Stimulated activated CD4-positive, alpha-beta T cell treated with anti-CD3 and anti-CD28 coated beads, Interleukin-1b, Interleukin-23, amount 100 ng/mL, for 1 hour (primary cell): ENCODE measurements at regions not wholly inside any gene's neighbourhood (a gene's known extent, or its start where the extent isn't known, plus 50 kb on each side); places are given as distances from the start of the nearest gene placed in this dataset.
A peak's percentile ranks its signal among the peaks of the same experiment; 100 is the strongest.
"Not testable (repeated sequence)": the region's sequence is repeated elsewhere in the genome, so short reads cannot be mapped to it uniquely, and the experiment has no call there.

ENCODE experiments used
- DNase-seq, 2 donors: peaks; one replicate each; pipeline ENCODE4 v3.0.0-alpha.2; 2020; ENCODE audit warnings: low read depth in 2 of 2

DNA sequence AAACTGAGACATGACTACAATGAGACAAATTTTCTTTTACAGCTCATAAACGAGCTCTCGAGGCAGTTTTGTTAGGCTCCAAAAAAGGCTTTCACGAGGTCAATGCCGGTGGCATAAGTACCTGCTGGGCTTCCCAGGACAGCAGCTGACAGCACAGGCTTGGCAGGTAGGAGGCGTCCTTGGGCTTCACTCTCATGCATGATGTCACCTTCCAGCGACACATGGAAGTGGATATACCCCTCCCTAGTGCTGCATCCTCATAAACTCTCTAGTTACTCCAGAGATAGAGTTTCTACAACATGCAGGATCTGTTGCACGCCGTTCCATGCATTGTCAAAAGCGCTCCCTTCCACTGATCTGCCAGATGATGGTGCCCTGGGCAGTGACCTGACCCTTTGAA is 112.5 kb upstream of the PAXBP1 start:
- no peak for DNase-seq

GRCh38 chr21:32886339-32886738 is 114.8 kb upstream of the PAXBP1 start:
- no peak for DNase-seq

GRCh38 chr21:32887026-32887425 is 115.5 kb upstream of the PAXBP1 start:
- DNase-seq, result no peak

DNA sequence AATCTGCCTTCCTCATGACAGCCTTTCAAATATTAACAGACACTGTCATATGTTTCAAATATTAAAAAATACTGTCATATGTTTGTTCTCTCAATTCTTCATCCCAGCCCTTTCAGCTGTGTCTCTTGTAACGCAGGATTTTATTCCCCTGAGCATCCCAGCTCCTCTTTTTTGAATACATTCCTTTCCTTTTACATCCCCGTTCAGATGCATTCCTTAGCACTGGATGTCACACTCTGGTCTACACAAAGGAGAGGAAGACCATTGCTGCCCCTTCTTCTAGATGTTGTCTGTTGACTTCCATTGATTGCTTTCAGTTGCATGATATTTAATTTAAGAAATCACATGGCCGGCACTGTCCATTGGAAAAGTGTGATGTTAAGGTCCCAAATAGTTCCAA is 117.4 kb upstream of the PAXBP1 start:
- DNase-seq, result no peak

- no peak for DNase-seq
Observed at GRCh38 chr21:32889596-32889995, 118.0 kb upstream of the PAXBP1 start.

- DNase-seq, result no peak
Observed at GRCh38 chr21:32894321-32894720, 122.8 kb upstream of the PAXBP1 start.

DNA sequence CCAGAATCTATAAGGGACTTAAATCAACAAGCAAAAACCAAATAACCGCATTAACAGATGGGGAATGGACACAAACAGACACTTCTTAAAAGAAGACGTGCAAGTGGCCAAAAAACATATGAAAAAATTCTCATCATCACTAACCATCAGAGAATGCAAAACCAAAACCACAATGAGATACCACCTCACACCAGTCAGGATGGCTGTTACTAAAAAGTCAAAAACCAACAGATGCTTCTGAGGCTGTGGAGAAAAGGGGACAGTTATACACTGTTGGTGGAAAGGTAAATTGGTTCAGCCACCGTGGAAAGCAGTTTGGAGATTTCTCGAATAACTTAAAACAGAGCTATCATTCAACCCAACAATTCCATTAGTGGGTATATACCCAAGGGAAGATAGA is 124.9 kb upstream of the OLIG2 start:
- DNase-seq, result no peak

DNA sequence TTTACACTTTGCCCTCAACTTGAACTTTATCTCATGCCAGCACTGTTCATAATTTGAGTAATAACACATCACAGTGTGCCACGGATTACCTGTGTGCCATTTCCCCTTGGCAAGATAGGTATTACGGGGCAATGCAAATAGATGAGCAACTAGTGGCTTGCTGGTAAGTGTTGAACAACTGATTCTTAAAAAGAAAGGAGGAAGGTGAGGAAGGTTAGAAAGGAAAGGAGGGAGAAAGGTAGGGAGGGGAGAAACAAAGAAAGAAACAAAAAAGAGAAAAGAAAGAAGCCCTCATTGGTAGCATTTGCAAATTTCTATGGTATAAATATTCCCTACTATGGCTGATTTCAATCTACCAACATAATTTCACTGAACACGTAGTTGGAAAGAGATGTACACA is 118.2 kb upstream of the OLIG2 start:
- DNase-seq, result no peak

GRCh38 chr21:32908534-32908933 is 117.2 kb upstream of the OLIG2 start:
- no peak for DNase-seq

DNA sequence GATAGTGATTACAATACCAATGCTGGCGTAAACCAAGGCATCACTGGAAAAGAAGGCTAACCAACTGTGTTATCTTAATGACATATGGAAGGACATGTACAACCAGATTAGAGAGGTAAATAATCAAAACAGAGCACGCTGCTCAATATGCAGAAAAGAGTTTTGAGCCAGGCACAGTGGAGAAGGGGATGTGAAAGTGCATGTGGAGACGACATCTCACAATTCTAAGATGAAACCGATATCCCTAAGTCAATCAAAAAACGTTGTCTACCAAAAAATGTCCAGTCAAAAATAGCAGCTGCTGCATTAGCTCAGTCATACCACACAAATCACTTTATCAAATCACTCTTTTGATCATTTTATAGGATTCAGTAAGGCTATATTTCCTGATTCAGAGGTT is 116.3 kb upstream of the OLIG2 start:
- DNase-seq, result no peak

GRCh38 chr21:32914424-32915039 is 111.2 kb upstream of the OLIG2 start:
- no peak for DNase-seq

- no peak for DNase-seq
Observed at GRCh38 chr21:32915099-32915498, 110.6 kb upstream of the OLIG2 start.

DNA sequence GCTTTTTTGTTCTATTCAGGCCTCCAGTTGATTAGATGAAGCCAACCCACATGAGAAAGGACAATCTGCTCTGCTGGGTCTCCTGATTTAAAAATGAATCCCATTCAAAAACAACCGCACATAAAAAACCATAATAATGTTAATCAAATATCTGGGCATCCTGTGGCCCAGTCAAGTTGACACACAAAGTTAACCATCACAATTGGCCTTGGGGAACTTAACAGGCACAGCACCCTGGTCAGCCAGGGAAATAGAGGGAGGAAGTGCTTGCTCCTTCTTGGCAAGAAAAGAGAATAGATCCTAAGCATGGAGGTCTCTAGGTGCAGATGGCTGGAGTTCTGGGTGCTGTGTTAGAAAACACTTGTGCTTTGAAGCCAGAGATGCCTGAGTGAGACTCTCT is 109.6 kb upstream of the OLIG2 start:
- DNase-seq, result no peak

DNA sequence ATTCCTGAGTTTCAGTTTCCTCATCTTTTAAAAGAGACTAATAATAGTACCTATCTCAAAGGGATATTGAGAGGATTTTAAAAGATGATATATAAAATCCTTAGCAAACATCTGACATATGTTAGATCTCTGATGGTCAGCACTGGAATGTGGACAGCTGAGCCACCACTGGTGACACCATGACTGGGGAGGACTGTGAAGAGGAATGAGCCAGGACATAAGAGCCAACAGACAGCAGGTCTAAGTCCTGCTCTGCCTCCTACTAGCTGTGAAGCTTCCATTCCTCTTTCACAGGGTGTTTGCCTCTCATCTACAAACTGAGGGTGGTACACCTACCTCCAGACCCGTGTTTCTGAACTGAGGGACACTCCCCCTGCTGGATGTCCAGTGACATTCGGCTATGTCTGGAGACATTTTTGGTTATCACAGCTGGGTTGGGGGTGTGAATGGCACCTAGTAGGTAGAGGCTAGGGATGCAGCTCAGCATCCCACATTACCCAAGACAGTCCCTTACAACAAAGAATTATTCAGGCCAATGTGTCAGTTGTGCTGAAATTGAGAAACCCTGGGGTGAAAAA is 109.1 kb upstream of the OLIG2 start:
- DNase-seq, result no peak

DNA sequence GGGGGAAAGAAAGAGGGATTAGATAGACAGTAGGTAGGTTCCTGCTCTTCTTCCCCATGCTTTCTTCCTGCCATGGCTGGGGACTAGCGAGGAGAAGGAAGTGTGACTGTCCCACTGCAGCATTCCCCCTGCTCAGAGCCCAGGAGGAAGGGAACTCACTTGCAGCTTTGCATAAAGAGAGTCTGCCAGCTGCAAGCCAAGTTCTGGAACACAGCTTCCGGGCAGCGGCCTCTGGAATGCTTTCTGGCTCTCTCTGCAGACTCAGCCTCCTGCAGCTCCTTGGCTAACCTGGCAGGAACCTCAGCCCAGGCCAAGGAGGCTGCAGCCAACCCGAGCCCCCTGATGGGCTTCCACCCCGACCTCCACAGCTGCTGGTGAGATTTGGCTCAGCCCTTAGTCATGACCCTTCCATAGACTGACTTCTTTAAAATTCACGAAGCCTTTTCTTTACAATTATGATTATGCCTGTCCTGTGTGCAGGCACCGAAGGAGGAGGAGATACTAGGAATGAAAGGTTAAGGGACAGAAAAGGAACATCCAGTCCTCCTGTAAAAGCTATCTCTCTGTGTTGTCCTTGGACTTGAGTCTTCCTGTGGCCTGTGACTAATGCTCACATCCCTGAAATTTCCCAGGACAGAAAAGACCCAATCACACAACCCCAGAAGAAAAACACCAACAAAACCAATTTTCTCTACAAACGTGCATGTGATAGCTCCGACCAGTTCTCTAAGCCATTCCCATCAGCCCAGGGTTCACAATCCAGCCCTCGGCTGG is 108.2 kb upstream of the OLIG2 start:
- no peak for DNase-seq

- no peak for DNase-seq
Observed at GRCh38 chr21:32918478-32919120, 107.1 kb upstream of the OLIG2 start.

GRCh38 chr21:32920474-32920873 is 105.3 kb upstream of the OLIG2 start:
- no peak for DNase-seq

GRCh38 chr21:32921632-32922230 is 104.0 kb upstream of the OLIG2 start:
- DNase-seq, result peak in 1 of 2 donors; percentile 25

- DNase-seq, result no peak
Observed at GRCh38 chr21:32925098-32925497, 100.6 kb upstream of the OLIG2 start.

DNA sequence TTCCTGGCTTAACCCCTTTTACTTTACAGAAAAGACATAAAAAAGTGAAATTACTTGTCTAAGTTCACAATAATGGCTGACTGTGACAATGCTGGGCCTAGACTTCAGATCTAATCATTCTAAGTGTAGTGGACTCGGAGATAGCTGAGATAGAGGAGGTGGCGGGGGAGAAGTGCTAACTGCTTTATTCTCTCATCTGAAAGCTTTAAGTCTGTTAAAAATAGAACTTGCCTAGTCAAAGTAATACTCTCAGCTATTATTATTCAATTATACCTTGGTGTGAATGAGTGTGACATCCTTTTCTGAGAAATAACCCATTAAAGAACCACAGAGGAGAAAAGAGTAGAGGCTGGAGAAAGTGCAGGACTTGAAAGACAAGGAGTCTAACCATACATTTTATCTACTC is 96.1 kb upstream of the OLIG2 start:
- DNase-seq, result no peak

DNA sequence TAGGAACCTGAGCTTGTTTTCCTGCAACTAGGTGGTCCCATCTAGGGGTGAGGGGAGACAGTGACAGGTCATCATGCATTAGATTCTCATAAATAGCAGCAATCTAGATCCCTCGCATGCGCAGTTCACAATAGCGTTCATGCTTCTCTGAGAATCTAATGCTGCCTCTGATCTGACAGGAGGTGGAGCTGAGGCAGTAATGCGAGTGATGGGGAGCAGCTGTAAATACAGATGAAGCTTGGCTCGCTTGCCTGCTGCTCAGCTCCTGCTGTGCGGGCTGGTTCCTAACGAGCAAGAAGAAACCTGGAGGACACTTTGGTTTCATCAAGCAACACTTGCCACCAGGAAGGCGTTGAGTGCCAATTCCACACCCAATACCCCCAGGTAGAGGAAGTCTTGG is 95.1 kb upstream of the OLIG2 start:
- DNase-seq, result no peak

DNA sequence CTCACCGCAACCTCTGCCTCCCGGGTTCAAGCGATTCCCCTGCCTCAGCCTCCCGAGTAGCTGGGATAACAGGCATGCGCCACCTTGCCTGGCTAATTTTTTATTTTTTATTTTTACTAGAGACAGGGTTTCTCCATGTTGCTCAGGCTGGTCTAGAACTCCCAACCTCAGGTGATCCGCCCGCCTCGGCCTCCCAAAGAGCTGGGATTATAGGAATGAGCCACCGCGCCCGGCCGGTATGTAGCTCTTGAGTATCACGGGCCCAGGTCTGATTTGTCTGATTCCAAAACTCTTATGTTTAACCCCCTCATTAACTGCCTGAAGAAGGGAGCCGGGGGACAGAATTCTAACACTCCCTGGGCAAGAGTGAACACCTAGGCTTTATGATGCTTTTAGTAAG is 91.7 kb upstream of the OLIG2 start:
- DNase-seq, result not testable (repeated sequence)
